CD4-positive, alpha-beta T cell treated with Interferon gamma for 1 hour (primary cell): ENCODE measurements at regions not wholly inside any gene's neighbourhood (a gene's known extent, or its start where the extent isn't known, plus 50 kb on each side); places are given as distances from the start of the nearest gene placed in this dataset.

Experiments used
- DNase-seq: peaks from one replicate; pipeline ENCODE4 v3.0.0-alpha.2; 2020

DNA sequence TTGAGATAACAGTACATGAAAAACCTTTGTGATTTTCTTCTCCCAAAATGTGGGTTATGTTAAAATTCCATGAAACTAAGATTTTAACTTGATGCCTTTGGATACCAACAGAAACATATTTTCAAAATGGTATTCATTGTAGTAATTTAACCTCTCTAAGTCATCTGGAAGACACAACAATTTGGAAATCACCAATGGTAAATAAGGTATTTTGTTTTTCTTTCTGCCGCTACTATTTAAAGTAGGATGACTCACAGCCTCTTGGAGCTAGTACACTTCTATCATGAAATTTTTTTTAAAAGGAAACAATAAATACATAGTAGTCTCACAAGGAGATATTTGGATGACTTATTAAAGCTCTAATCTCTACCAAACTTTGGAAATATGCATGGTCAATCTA, 291.6 kb upstream of the VEPH1 start:
- no peak for DNase-seq

DNA sequence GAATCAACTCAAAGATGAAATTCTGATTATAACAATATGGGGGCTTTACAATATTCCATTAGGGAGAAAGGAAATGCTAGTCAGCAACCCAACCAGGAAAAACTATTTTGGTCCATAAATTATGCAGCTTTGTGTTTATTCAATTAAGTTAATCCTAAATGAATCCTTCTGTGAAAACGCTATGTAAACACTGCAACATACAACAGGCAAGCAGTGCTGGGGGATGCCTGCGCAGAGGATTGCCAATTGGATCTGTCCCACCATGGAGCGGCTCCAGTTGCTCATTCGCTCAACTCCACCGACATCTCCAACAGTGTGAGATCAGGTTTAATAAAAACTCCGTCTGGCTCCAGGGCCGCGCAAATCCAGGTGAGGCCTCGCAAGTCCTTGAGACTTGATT, 290.5 kb upstream of the VEPH1 start:
- DNase-seq = no peak

GRCh38 chr3:157789162-157789561, 285.9 kb upstream of the VEPH1 start:
- DNase-seq = no peak

GRCh38 chr3:157786618-157787017, 283.4 kb upstream of the VEPH1 start:
- DNase-seq = no peak

DNA sequence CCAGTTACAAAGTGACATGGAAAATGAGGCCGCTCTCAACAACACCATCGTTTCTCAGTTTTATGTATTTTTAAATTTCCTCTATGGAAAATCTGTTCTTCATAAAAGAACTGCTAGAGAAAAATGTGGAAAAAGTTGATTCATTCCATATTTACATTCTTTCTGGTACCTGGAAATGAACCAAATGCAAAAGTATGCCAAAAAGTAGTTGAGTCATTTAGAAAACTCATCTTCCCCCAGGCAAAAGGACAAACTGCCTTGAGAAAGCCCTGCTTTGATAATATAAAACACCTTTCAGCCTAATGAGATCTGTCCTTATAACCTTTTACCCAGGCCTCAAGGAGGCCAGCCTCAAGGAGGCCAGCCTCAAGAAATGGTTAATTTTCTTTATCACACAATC, 283.0 kb upstream of the VEPH1 start:
- DNase-seq = no peak

GRCh38 chr3:157785102-157785826, 282.0 kb upstream of the VEPH1 start:
- no peak for DNase-seq

DNA sequence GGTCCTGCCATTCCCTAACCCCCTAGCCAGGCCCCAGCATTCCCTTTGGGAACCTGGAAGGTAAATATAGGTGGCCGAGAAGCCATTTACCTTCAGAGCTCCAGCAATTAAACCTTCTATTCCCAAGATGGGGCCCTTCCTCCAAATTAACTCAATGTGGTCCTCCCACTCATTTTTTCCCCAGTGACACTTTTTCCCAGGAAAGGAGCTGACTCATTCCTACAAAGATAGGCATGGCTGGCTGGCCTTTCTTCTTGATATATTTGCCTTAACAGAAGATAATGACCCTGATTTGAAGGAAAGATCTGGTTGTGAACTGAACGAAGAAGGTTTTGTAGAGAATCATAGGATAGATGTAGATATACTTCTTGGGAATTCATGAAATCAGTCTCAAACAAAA, 279.0 kb upstream of the VEPH1 start:
- DNase-seq = no peak

DNA sequence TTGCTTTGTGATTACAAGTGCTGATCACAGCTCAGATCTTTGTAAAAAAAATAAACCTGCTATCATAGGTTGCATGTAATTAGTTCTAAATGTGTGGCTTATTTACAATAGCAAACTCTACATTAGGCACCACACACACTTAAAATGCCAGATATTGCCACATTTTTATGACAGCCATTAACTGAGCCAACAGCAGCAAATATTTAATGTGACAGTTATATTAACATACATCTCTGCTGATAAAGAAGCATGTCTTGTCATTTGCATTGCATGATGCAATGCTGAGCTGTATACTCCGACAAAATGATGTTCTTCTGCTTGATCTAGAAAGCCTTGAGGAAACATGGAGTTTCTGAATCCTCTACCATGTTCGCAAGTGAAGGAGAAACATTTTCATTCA, 273.6 kb upstream of the VEPH1 start:
- no peak for DNase-seq

- DNase-seq = no peak
Measured at GRCh38 chr3:157775446-157775845, 272.2 kb upstream of the VEPH1 start.

GRCh38 chr3:157769378-157769777, 266.2 kb upstream of the VEPH1 start:
- DNase-seq = no peak

DNA sequence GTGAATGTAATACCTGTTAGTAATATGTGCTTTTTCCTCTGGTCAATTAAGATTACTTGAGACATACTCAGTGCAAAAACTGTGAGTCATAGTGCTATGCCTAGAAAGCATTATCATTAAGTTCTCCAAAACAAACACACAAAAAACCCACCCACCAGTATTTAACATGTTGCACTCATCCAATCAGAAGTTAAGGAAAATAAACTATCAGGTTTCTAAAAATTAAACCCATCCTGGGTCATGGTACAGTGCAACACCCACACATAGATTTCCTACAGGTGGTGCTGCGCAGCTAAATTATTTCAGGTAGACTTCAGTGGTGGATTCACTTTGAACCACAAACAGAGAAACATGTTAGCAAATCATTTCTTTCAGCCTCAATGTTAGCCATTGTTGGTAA, 264.4 kb upstream of the VEPH1 start:
- DNase-seq = no peak

GRCh38 chr3:157763644-157764043, 260.4 kb upstream of the VEPH1 start:
- DNase-seq = no peak

DNA sequence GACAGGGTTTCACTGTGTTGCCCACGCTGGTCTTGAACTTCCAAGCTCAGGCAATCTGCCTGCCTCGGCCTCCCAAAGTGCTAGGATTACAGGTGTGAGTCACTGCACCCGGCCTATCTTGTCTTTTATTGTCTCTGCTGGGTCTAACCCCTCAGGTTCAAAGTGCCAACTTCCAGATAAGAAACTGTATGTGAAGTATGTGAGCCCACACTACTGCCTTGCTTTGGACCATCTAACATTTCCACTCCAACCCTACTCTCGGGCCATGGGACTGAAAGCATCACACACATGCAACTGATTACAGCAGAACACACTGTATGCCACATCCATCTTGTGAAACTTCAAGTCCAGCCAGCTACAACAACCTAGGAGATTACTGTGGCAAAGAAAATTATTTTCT, 256.1 kb upstream of the VEPH1 start:
- no peak for DNase-seq

- no peak for DNase-seq
Measured at GRCh38 chr3:157755233-157755632, 252.0 kb upstream of the VEPH1 start.

- no peak for DNase-seq
Measured at GRCh38 chr3:157754451-157754850, 251.2 kb upstream of the VEPH1 start.

DNA sequence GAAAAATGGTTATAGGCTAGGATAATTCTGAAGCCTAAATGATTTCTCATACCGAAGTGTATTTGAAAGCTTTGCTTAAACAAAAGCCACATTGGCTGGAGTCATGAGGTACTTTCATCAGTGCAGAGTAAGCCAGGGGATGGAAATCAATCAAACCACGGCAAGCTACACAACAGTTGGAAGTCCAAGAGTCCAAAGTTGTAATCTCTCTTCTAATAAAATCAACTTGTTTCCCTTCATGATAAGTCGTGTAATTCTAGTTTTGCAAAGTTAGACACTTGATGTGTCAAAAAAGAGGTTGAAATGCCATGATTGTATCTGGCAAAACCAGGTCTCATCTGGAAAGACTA, 250.5 kb upstream of the VEPH1 start:
- no peak for DNase-seq

- DNase-seq = no peak
Measured at GRCh38 chr3:157752956-157753786, 250.0 kb upstream of the VEPH1 start.

DNA sequence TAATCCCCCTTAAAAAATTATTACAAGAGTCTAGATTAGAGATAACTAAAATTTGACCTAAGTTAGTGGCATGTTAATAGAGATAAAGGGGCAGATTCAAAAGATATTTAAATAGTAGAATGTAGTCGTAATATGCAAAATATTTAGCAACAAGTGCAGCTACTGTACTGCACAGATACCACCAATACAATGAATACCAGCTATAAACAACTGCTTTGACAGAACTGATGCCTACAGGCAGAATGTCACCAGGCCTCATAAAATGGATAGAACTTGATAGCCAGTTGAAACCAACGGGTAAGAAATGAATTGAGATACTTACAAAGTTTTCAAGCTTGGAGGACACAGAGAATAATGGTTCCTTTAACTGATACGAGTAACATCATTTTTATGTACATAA, 249.3 kb upstream of the VEPH1 start:
- DNase-seq = no peak

DNA sequence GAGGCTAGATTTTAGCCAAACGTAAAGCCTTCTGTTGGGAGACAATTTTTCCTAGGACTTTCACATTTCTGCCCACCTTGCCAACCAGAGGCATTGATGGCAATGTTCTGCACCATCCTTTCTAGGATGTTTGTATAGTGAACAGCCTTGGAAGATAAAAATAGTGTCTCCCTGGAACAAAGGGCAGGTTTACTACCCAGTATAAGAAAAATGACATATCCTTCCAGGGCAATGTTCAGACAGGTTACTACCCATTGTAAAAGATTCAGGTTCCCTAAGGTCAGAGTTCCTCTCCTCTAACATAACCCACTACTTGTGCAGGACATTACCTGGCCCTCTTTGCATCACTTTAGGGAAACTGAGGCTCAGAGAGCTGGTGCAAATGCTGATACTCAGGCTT, 248.2 kb upstream of the VEPH1 start:
- DNase-seq = no peak

DNA sequence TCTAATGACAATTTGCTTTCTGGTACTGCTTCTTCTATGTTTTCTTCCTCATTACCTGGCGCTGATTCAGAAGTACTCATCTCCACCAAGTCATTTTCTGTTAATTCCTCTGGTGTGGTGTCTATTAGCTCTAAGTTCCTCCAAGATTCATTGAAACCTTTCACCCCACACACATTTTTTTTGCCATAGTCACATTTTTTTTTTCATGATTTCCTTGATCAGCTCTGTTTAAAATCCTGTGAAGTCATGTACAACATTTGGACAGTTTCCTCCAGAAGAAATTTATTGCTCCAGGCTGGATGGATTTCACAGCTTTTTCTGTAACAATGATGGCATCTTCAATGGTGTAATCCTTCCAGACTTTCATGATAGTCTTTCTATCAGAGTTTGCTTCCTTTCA, 243.2 kb upstream of the VEPH1 start:
- DNase-seq = no peak

GRCh38 chr3:157741607-157742006, 238.4 kb upstream of the VEPH1 start:
- DNase-seq = no peak

DNA sequence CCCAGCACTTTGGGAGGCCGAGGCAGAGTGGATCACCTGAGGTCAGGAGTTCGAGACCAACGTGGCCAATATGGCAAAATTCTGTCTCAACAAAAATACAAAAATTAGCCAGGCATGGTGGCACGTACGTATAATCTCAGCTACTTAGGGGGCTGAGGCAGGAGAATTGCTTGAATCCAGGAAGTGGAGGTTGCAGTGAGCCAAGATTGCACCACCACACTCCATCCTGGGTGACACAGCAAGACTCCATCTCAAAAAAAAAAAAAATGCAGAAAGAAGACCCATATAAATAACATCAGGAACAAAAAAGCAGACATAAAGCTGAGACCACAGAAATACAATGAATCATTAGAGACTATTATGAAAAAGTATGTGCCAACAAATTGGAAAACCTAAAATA, 235.2 kb upstream of the VEPH1 start:
- DNase-seq = no peak

DNA sequence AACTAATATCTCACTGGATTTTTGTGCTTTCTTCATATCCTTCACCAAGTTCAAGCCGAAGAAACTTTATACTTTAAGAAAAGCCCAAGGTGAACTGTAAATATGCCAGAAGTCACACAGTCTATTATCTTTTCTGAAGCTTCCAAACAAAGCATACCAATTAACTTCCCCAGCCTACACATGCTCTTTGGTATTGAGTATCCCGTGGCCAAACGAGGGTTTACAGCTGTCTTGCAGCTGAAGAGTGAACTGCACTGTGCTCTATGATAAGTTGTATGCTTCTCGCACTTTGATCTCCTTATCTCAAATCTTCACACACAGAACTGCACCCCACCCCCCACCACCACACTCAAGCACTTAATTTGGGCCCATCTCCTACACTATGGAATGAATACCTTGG, 215.6 kb upstream of the VEPH1 start:
- DNase-seq = no peak

- no peak for DNase-seq
Measured at GRCh38 chr3:157713101-157713500, 209.9 kb upstream of the VEPH1 start.

GRCh38 chr3:157705258-157705657, 202.0 kb upstream of the VEPH1 start:
- no peak for DNase-seq
